ENCODE measurements at regions not wholly inside any gene's neighbourhood (a gene's known extent, or its start where the extent isn't known, plus 50 kb on each side); places are given as distances from the start of the nearest gene placed in this dataset.

DNA sequence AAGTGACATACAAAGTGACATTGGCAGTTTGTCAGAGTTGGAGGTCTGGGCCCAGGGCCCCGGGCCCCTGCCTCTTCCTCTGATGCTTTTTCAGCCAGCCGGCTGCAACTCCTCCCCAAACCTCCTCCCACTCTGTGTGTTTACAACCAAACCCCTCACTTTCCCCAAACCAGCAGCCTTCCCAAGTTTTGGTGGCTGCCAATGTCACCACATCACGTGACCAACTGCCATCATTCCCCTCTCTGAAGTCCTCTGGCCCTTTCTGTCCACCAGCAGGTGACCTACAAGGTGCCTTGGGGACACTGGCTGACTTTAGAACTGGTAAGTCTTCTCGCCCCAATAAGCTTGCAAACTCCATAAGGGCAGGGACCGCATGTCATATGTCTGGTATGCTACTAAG is 357.7 kb downstream of the BCOR start:
- TF ChIP-seq, protein P1, sequence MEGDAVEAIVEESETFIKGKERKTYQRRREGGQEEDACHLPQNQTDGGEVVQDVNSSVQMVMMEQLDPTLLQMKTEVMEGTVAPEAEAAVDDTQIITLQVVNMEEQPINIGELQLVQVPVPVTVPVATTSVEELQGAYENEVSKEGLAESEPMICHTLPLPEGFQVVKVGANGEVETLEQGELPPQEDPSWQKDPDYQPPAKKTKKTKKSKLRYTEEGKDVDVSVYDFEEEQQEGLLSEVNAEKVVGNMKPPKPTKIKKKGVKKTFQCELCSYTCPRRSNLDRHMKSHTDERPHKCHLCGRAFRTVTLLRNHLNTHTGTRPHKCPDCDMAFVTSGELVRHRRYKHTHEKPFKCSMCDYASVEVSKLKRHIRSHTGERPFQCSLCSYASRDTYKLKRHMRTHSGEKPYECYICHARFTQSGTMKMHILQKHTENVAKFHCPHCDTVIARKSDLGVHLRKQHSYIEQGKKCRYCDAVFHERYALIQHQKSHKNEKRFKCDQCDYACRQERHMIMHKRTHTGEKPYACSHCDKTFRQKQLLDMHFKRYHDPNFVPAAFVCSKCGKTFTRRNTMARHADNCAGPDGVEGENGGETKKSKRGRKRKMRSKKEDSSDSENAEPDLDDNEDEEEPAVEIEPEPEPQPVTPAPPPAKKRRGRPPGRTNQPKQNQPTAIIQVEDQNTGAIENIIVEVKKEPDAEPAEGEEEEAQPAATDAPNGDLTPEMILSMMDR (IDR thresholded peaks at IDR 0.05), result no peak
- Histone ChIP-seq H3K27ac (no peak overlapping the region), H3K4me3 (no peak overlapping the region)
- no peak for DNase-seq (ENCODE audit: low spot score)

DNA sequence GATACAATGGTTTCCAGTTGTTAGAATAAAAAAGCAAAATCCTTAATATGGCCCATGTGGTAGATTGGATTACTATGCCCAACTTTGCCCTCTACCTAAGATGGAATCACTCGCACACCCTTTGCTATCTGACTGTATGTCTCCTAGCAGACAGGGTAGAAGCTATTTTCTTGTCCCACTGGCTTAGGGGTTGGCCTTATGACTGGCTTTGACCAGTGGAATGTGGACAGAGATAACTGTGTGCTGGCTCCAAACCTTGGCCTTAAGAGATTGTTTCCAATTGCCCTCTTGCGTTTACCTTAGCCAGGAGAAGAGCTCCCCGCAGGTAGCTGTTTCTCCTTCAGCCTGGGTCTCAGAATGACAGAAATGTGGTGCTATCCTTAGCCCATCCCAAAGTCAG is 355.9 kb downstream of the BCOR start:
- Histone ChIP-seq H3K4me3 (no peak overlapping the region), H3K27ac (no peak overlapping the region)
- TF ChIP-seq, protein P1 (IDR thresholded peaks at IDR 0.05), result no peak
- DNase-seq (ENCODE audit: low spot score), result no peak

DNA sequence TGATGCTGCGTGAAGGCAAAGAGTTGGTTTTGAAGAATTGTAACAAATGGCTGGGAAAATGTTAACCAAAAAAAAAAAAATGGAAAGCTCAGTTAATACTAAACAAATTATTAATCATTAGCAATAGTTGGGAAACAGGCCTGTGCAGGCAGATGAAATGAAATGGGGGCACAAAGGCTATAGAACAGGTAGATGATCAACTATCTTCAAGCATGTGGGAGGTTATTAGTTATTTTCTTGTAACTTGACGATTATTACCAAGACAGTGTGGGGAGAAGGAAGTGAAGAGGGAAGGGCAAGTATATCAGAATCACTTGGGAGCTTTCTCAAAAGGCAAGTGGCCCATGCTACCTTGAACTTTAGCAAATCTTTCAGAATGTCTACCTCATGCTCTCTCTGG is 351.9 kb downstream of the BCOR start:
- no peak overlapping the region for H3K27ac ChIP-seq
- TF ChIP-seq, protein P1 (IDR thresholded peaks at IDR 0.05), result no peak
- H3K4me3 ChIP-seq, result no peak overlapping the region
- no peak for DNase-seq (ENCODE audit: low spot score)

DNA sequence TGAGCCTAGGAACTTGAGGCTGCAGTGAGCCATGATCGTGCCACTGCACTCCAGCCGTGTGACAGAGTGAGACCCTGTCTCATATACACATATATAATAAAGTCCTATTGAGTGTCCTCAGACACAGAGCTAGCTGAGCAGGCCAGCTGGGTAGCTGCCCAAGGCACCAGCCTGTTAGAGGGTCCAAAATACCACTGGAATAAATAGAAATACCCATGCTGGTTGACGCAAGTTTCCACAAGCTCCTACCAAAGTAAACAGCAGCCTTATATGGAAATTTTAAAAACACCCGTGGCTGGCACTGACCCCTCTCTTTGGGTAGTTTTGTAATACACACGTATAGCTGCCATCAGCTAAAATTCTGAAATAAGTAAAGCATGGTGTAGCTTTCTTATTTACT is 348.6 kb downstream of the BCOR start:
- H3K27ac ChIP-seq, result peak overlapping the region; percentile 63 to 65
- no peak overlapping the region for H3K4me3 ChIP-seq
- DNase-seq (ENCODE audit: low spot score), result no peak
- TF ChIP-seq, protein P1 (IDR thresholded peaks at IDR 0.05), result no peak

DNA sequence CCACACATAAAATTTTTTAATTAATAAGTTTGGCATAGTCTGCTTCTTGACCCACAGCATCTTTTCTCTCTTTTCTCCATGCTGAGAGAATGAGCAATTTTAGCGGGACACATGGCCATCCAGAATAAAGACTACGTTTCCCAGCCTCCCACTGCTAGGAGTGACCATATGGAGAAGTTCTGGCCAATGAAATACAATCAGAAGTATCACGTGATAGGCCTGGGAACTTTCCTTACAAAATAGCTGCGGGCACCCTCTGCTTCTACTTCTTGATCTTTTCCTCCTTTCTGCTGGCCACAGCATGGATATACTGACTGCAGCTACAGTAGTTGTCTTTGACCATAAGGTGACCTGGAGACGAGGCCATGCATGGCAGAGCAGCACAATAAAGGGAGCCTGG is 348.0 kb downstream of the BCOR start:
- TF ChIP-seq, protein P1 (IDR thresholded peaks at IDR 0.05), result no peak

DNA sequence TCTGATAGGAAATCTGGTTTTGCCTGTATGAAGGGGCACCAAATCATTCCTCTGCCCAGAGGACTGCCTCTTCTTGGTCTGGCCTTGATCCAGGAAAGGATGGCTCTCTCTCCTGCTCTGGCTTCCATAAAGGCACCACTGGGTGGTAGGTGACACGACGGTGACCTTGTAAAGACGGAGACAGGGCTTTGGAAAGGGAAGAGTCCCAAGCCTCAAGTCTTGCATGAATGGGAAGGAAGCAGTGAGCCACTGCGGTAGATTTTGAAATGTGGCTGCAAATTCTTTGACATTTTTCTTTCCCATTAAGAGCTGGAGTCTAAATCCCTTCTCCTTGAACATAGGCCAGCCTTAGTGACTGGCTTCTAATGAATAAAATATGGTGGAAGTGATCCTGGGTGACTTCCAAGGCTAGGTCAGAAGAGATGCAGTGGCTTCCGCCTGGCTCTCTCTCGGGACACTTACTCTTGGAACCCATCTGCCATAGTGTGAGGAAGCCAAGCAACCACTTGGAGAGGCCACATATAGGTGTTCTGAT is 347.4 kb downstream of the BCOR start:
- DNase-seq (ENCODE audit: low spot score), result no peak
- H3K27ac ChIP-seq, result peak overlapping the region; percentile 64 to 65
- H3K4me3 ChIP-seq, result no peak overlapping the region
- TF ChIP-seq, protein P1 (IDR thresholded peaks at IDR 0.05), result no peak

More for the DNA sequence above, 348.0 kb downstream of the BCOR start:
- no peak overlapping the region for H3K4me3 ChIP-seq
- no peak for DNase-seq (ENCODE audit: low spot score)
- peak overlapping the region; percentile 64 to 65 for H3K27ac ChIP-seq

DNA sequence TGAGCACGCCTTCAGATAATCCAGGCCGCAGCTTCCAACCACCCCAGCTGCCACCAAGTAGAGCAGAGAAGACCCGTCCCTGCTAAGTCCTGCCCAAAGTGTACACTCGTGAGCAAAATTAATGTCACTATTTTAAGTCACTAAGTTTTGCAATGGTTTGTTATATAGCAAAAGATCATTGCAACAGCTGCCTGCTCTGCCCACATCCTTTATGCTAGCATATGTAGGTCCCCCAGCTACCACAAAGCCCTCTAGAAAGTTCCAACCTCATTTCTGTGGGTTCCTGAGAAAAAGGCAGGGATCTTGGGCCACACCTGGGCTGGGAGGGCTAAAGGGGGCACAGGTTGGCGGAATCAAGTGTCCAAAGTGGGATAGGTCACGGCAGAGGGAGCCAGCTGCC is 346.9 kb downstream of the BCOR start:
- no peak overlapping the region for H3K4me3 ChIP-seq
- TF ChIP-seq, protein P1 (IDR thresholded peaks at IDR 0.05), result no peak
- peak overlapping the region in 1 of 2 donors; percentile 31 for H3K27ac ChIP-seq
- no peak for DNase-seq (ENCODE audit: low spot score)

All from coronary artery (tissue), 2 donors.